Mesendoderm (in vitro differentiated cells): ENCODE measurements at regions not wholly inside any gene's neighbourhood (a gene's known extent, or its start where the extent isn't known, plus 50 kb on each side); places are given as distances from the start of the nearest gene placed in this dataset.

ENCODE experiments used
- DNase-seq: peaks from one replicate; pipeline ENCODE4 v3.0.0; 2013
- H2AK5ac ChIP-seq: 2 replicates; pipeline ENCODE4 v1.6.1; 2013; ENCODE audit warnings: low read length, inconsistent platforms
- H2BK120ac ChIP-seq: 2 replicates; pipeline ENCODE4 v1.6.1; 2013; ENCODE audit warnings: low read depth, mild to moderate bottlenecking, low read length, moderate library complexity, mixed read lengths
- H2BK15ac ChIP-seq: replicated peaks from 2 replicates; pipeline ENCODE4 v1.6.1; 2013; ENCODE audit warnings: low read depth, mild to moderate bottlenecking, moderate library complexity
- H2BK5ac ChIP-seq: 2 replicates; pipeline ENCODE4 v1.6.1; 2013; ENCODE audit warnings: low read length, inconsistent platforms
- H3K18ac ChIP-seq: 2 replicates; pipeline ENCODE4 v1.6.1; 2013; ENCODE audit warnings: mild to moderate bottlenecking, low read length, mixed read lengths
- H3K23ac ChIP-seq: one replicate; pipeline ENCODE4 v1.6.1; 2013; ENCODE audit warnings: low read length
- H3K27ac ChIP-seq: 2 replicates; pipeline ENCODE4 v1.5.1; 2013; ENCODE audit warnings: low read depth, mild to moderate bottlenecking, inconsistent platforms, low read length, moderate library complexity
- H3K27me3 ChIP-seq: 2 replicates; pipeline ENCODE4 v1.6.1; 2013; ENCODE audit warnings: low read length, control low read depth, mild to moderate bottlenecking, inconsistent platforms; ENCODE audit not compliant: insufficient read depth, poor library complexity
- H3K36me3 ChIP-seq: 2 replicates; pipeline ENCODE4 v1.6.1; 2013; ENCODE audit warnings: low read length, inconsistent platforms; ENCODE audit not compliant: control insufficient read depth, insufficient read depth
- H3K4ac ChIP-seq: one replicate; pipeline ENCODE4 v1.6.1; 2013; ENCODE audit warnings: low read depth, mild to moderate bottlenecking, low read length, moderate library complexity
- H3K4me1 ChIP-seq: 2 replicates; pipeline ENCODE4 v1.6.1; 2013; ENCODE audit warnings: low read depth, low read length, inconsistent platforms; ENCODE audit not compliant: control insufficient read depth
- H3K4me2 ChIP-seq: 2 replicates; pipeline ENCODE4 v1.6.1; 2013; ENCODE audit warnings: low read length
- H3K4me3 ChIP-seq: 2 replicates; pipeline ENCODE4 v1.5.1; 2013; ENCODE audit warnings: mild to moderate bottlenecking, low read length
- H3K56ac ChIP-seq: one replicate; pipeline ENCODE4 v1.6.1; 2013; ENCODE audit warnings: low read length
- H3K79me1 ChIP-seq: 2 replicates; pipeline ENCODE4 v1.6.1; 2013; ENCODE audit warnings: low read length, inconsistent platforms
- H3K79me2 ChIP-seq: 2 replicates; pipeline ENCODE4 v1.6.1; 2013; ENCODE audit warnings: mild to moderate bottlenecking, low read length; ENCODE audit not compliant: control insufficient read depth, insufficient read depth
- H3K9ac ChIP-seq: 2 replicates; pipeline ENCODE4 v1.6.1; 2013; ENCODE audit warnings: low read length, inconsistent platforms
- H4K5ac ChIP-seq: one replicate; pipeline ENCODE4 v1.6.1; 2013; ENCODE audit warnings: low read length
- H4K8ac ChIP-seq: one replicate; pipeline ENCODE4 v1.6.1; 2013; ENCODE audit warnings: low read depth, mild to moderate bottlenecking, control low read depth, low read length, moderate library complexity
- WGBS: extraction: QIAGEN DNeasy Blood & Tissue Kit; methylation state at CpG from one replicate; pipeline ENCODE4 v1.1.7; 2013; ENCODE audit warnings: low lambda C conversion rate, missing lambda C conversion rate; ENCODE audit not compliant: insufficient coverage; ENCODE audit errors: extremely low coverage; 5-methylcytosine and 5-hydroxymethylcytosine counted together

DNA sequence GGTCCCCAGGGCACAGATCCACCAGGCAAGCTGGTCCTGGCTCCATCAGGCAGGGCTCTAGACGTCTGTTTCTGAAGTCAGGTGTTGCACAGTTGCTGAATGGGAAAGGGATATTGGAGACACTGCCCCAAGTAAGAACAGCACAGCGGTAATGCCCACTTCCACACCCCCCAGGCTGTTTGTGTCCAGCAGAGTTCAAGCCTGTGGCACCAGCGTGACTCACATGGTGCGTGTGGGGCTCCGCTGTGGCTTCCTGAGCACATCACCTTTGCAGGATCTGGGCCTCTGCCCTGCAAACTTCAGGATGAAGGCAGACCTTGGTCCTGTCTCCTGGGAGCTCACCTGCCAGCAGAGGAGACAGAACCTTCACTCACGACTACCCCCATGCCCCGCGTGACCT is 203.3 kb downstream of the TFCP2L1 start:
- no peak overlapping the region for H3K56ac ChIP-seq
- H3K4ac ChIP-seq: no peak overlapping the region
- H3K4me1 ChIP-seq: no peaks in the 10 kb centered on the region
- H3K79me1 ChIP-seq: no peaks in the 10 kb centered on the region
- no peak overlapping the region for H3K9ac ChIP-seq
- no peak overlapping the region for H2BK5ac ChIP-seq
- H3K18ac ChIP-seq: no peak overlapping the region
- no peak overlapping the region for H2BK120ac ChIP-seq
- no peaks in the 10 kb centered on the region for H3K36me3 ChIP-seq
- DNase-seq: no peak
- H3K79me2 ChIP-seq: no peaks in the 10 kb centered on the region
- no peak overlapping the region for H3K27ac ChIP-seq
- no peak overlapping the region for H2BK15ac ChIP-seq
- no peak overlapping the region for H3K23ac ChIP-seq
- no peaks in the 10 kb centered on the region for H3K27me3 ChIP-seq
- no peak overlapping the region for H3K4me3 ChIP-seq
- WGBS: no CpG with 5 or more reads among the region's 8 CpGs
- no peak overlapping the region for H3K4me2 ChIP-seq
- H2AK5ac ChIP-seq: no peak overlapping the region
- no peak overlapping the region for H4K5ac ChIP-seq
- H4K8ac ChIP-seq: no peak overlapping the region

GRCh38 chr2:121082191-121082590 is 202.8 kb downstream of the TFCP2L1 start:
- H3K4me2 ChIP-seq: no peak overlapping the region
- H3K79me1 ChIP-seq: no peaks in the 10 kb centered on the region

GRCh38 chr2:121084130-121084680 is 200.8 kb downstream of the TFCP2L1 start:
- Histone ChIP-seq H4K8ac (no peak overlapping the region), H3K27me3 (no peaks in the 10 kb centered on the region), H3K27ac (no peak overlapping the region), H3K23ac (no peak overlapping the region), H3K9ac (no peak overlapping the region), H3K4me1 (no peaks in the 10 kb centered on the region), H3K79me1 (no peaks in the 10 kb centered on the region), H3K18ac (no peak overlapping the region), H3K4ac (no peak overlapping the region), H2BK15ac (no peak overlapping the region), H4K5ac (no peak overlapping the region), H2BK120ac (no peak overlapping the region), H3K56ac (no peak overlapping the region), H3K36me3 (no peaks in the 10 kb centered on the region), H2BK5ac (no peak overlapping the region), H3K79me2 (no peaks in the 10 kb centered on the region), H3K4me3 (no peak overlapping the region), H2AK5ac (no peak overlapping the region), H3K4me2 (no peak overlapping the region)
- no CpG with 5 or more reads among the region's 15 CpGs for WGBS
- no peak for DNase-seq

More at GRCh38 chr2:121082191-121082590, 202.8 kb downstream of the TFCP2L1 start:
- H3K23ac ChIP-seq: no peak overlapping the region
- H3K9ac ChIP-seq: no peak overlapping the region
- H3K36me3 ChIP-seq: no peaks in the 10 kb centered on the region
- no peak overlapping the region for H2BK120ac ChIP-seq
- no peak overlapping the region for H4K5ac ChIP-seq
- H3K56ac ChIP-seq: no peak overlapping the region
- WGBS: no CpG with 5 or more reads among the region's 1 CpG
- no peak overlapping the region for H3K4me3 ChIP-seq
- H3K27ac ChIP-seq: no peak overlapping the region
- DNase-seq: no peak
- H2AK5ac ChIP-seq: no peak overlapping the region
- no peaks in the 10 kb centered on the region for H3K79me2 ChIP-seq
- H3K27me3 ChIP-seq: no peaks in the 10 kb centered on the region
- H2BK15ac ChIP-seq: no peak overlapping the region
- H2BK5ac ChIP-seq: no peak overlapping the region
- H3K4ac ChIP-seq: no peak overlapping the region
- no peaks in the 10 kb centered on the region for H3K4me1 ChIP-seq
- H3K18ac ChIP-seq: no peak overlapping the region
- H4K8ac ChIP-seq: no peak overlapping the region

DNA sequence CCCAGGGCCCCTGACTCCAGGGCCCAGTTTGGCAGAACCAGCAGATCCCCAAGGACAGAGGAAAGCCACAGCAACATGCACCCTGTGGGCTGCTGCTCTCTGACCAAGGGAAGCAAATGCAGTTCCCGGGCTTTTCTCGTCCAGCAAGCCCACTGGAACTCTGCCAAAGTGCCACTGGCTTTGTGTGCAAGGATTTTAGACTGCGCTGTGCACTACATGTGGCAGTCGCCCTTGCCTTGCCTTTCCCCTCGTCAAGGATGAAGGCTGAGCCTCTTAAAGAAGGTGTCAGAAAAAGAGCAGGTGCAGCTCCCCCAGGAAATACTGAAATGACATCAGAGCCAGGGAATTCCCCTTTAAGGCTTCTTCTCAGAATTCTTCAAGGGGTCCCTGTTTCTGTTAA is 199.2 kb downstream of the TFCP2L1 start:
- H3K4me2 ChIP-seq: no peak overlapping the region
- no peaks in the 10 kb centered on the region for H3K27me3 ChIP-seq
- no peak overlapping the region for H3K18ac ChIP-seq
- H2BK15ac ChIP-seq: no peak overlapping the region
- no peak overlapping the region for H3K23ac ChIP-seq
- no peak overlapping the region for H3K4me3 ChIP-seq
- no peak overlapping the region for H2BK5ac ChIP-seq
- H3K4ac ChIP-seq: no peak overlapping the region
- H3K79me2 ChIP-seq: no peaks in the 10 kb centered on the region
- no peaks in the 10 kb centered on the region for H3K79me1 ChIP-seq
- no peak overlapping the region for H2AK5ac ChIP-seq
- no peaks in the 10 kb centered on the region for H3K36me3 ChIP-seq
- no peak overlapping the region for H3K56ac ChIP-seq
- H3K4me1 ChIP-seq: no peaks in the 10 kb centered on the region
- DNase-seq: no peak
- no CpG with 5 or more reads among the region's 5 CpGs for WGBS
- H2BK120ac ChIP-seq: no peak overlapping the region
- H3K27ac ChIP-seq: no peak overlapping the region
- no peak overlapping the region for H4K8ac ChIP-seq
- H4K5ac ChIP-seq: no peak overlapping the region
- H3K9ac ChIP-seq: no peak overlapping the region

GRCh38 chr2:121086450-121086849 is 198.6 kb downstream of the TFCP2L1 start:
- no peaks in the 10 kb centered on the region for H3K79me1 ChIP-seq
- no peak overlapping the region for H2BK15ac ChIP-seq
- H3K36me3 ChIP-seq: no peaks in the 10 kb centered on the region
- H3K4me1 ChIP-seq: no peaks in the 10 kb centered on the region
- no peak overlapping the region for H2BK5ac ChIP-seq
- H3K18ac ChIP-seq: no peak overlapping the region
- no peak overlapping the region for H2BK120ac ChIP-seq
- no peaks in the 10 kb centered on the region for H3K27me3 ChIP-seq
- no peak overlapping the region for H3K9ac ChIP-seq
- H3K27ac ChIP-seq: no peak overlapping the region
- H3K79me2 ChIP-seq: no peaks in the 10 kb centered on the region
- H3K23ac ChIP-seq: no peak overlapping the region
- H4K5ac ChIP-seq: no peak overlapping the region
- H3K4me2 ChIP-seq: no peak overlapping the region
- H3K56ac ChIP-seq: no peak overlapping the region
- no peak for DNase-seq
- H2AK5ac ChIP-seq: no peak overlapping the region
- H3K4me3 ChIP-seq: no peak overlapping the region
- no peak overlapping the region for H3K4ac ChIP-seq
- no peak overlapping the region for H4K8ac ChIP-seq
- WGBS: no CpG with 5 or more reads among the region's 12 CpGs

GRCh38 chr2:121087117-121087516 is 197.9 kb downstream of the TFCP2L1 start:
- Histone ChIP-seq H3K4ac (no peak overlapping the region), H3K9ac (no peak overlapping the region), H3K56ac (no peak overlapping the region), H3K4me1 (no peaks in the 10 kb centered on the region), H3K79me1 (no peaks in the 10 kb centered on the region), H3K18ac (no peak overlapping the region), H2BK15ac (no peak overlapping the region), H2AK5ac (no peak overlapping the region), H3K79me2 (no peaks in the 10 kb centered on the region), H3K27ac (no peak overlapping the region), H2BK5ac (no peak overlapping the region), H3K4me2 (no peak overlapping the region), H3K36me3 (no peaks in the 10 kb centered on the region), H3K4me3 (no peak overlapping the region), H4K8ac (no peak overlapping the region), H2BK120ac (no peak overlapping the region), H3K27me3 (no peaks in the 10 kb centered on the region), H3K23ac (no peak overlapping the region), H4K5ac (no peak overlapping the region)
- no CpG with 5 or more reads among the region's 7 CpGs for WGBS
- no peak for DNase-seq
